K562 (cell line): ENCODE measurements at regions not wholly inside any gene's neighbourhood (a gene's known extent, or its start where the extent isn't known, plus 50 kb on each side); places are given as distances from the start of the nearest gene placed in this dataset.

ENCODE experiments used
- ATAC-seq: fragments of 200-7000 bp; cut with Tn5 transposase; 3 replicates; pipeline ENCODE4 v1.9.1; 2020; ENCODE audit warnings: moderate library complexity
- BruUV-seq: library from RNA; stranded (reverse); fragments of 400-500 nt; replicated peaks from 2 replicates; lab custom pipeline; 2021; lab: Mats Ljungman, UMichigan
- CTCF ChIA-PET: fragments of 300-600 bp; formaldehyde crosslinking; extraction: SDS; loops from one replicate; lab custom pipeline; 2021; ENCODE audit warnings: low intra/inter-chr PET ratio; lab: Yijun Ruan, JAX
- POLR2A ChIA-PET: fragments of 300-600, 350-650 bp; sonication (Branson Sonifier 250); formaldehyde crosslinking; extraction: SDS; loops from one replicate; lab custom pipeline; 2021; ENCODE audit warnings: antibody characterized with exemption, inconsistent platforms; lab: Yijun Ruan, JAX
- DNase-seq, 4 experiments: peaks; one replicate each; pipeline versions ENCODE4 v3.0.0 to v3.0.0-alpha.2; 2011 to 2018; ENCODE audit warnings: low spot score in 3 of 4, mixed read lengths in 3 of 4; ENCODE audit errors: extremely low read depth in 1 of 4
- FAIRE-seq: peaks from 2 replicates; lab custom pipeline; 2011; peaks lifted over from hg19 to GRCh38; lab: Jason Lieb, UNC
- H2AFZ ChIP-seq: 2 replicates; pipeline ENCODE4 v1.6.0; 2011; ENCODE audit warnings: low read depth, low read length, control low read depth, inconsistent platforms
- H3K27ac ChIP-seq: fragments of 200-600 bp; 3 replicates; pipeline ENCODE4 v1.8.0; 2011; ENCODE audit warnings: low read depth, mild to moderate bottlenecking, control low read depth, inconsistent platforms, low read length, moderate library complexity, mixed read lengths; ENCODE audit errors: extremely low read depth
- H3K27me3 ChIP-seq, 2 experiments: fragments of 300-600 bp in 1 of 2; 2 replicates in 1 of 2; 3 replicates in 1 of 2; pipeline versions ENCODE4 v1.6.0 to v1.8.0; 2011; ENCODE audit warnings: inconsistent platforms in 2 of 2, low read length in 2 of 2, mild to moderate bottlenecking in 1 of 2, mixed read lengths in 1 of 2, moderate library complexity in 1 of 2; ENCODE audit not compliant: control insufficient read depth in 2 of 2, insufficient read depth in 2 of 2
- H3K36me3 ChIP-seq: fragments of 300-600 bp; 3 replicates; pipeline ENCODE4 v1.8.0; 2011; ENCODE audit warnings: mild to moderate bottlenecking, low read length, inconsistent platforms; ENCODE audit not compliant: control insufficient read depth, insufficient read depth
- H3K4me1 ChIP-seq, 2 experiments: fragments of 200-600 bp in 1 of 2; replicated peaks in 1 of 2; 2 replicates in 1 of 2; 3 replicates in 1 of 2; pipeline versions ENCODE4 v1.5.1 to v1.8.0; 2011; ENCODE audit warnings: inconsistent platforms in 2 of 2, low read length in 2 of 2, mild to moderate bottlenecking in 1 of 2, mixed read lengths in 1 of 2, moderate library complexity in 1 of 2; ENCODE audit not compliant: control insufficient read depth in 2 of 2, insufficient read depth in 2 of 2
- H3K4me2 ChIP-seq: 2 replicates; pipeline ENCODE4 v1.6.1; 2011; ENCODE audit warnings: low read length, control low read depth, inconsistent platforms, mixed read lengths; ENCODE audit not compliant: insufficient read depth
- H3K4me3 ChIP-seq: fragments of 200-600 bp; sonication (generic), shearing (Covaris generic); 2 replicates; pipeline ENCODE4 v1.5.1; 2016; ENCODE audit warnings: control low read depth, inconsistent platforms
- H3K79me2 ChIP-seq: fragments of 200-600 bp; 3 replicates; pipeline ENCODE4 v1.8.0; 2011; ENCODE audit warnings: low read length, inconsistent platforms; ENCODE audit not compliant: control insufficient read depth, insufficient read depth
- H3K9ac ChIP-seq, 2 experiments: 2 replicates each; pipeline versions ENCODE4 v1.6.0 to v1.6.1; 2011; ENCODE audit warnings: low read depth in 2 of 2, low read length in 2 of 2, control low read depth in 1 of 2, inconsistent platforms in 1 of 2, mild to moderate bottlenecking in 1 of 2, mixed read lengths in 1 of 2; ENCODE audit not compliant: insufficient read depth in 1 of 2
- H3K9me1 ChIP-seq: one replicate; pipeline ENCODE4 v1.6.0; 2011; ENCODE audit warnings: inconsistent platforms, mild to moderate bottlenecking, low read length, moderate library complexity; ENCODE audit not compliant: control insufficient read depth, insufficient read depth
- H3K9me3 ChIP-seq: replicated peaks from 2 replicates; pipeline ENCODE4 v1.5.1; 2011; ENCODE audit warnings: low read depth, low read length, inconsistent platforms; ENCODE audit not compliant: control insufficient read depth, insufficient read depth
- H4K20me1 ChIP-seq: replicated peaks from 2 replicates; pipeline ENCODE4 v1.6.1; 2011; ENCODE audit warnings: low read length, inconsistent platforms, mixed read lengths; ENCODE audit not compliant: control insufficient read depth, insufficient read depth
- BCOR ChIP-seq: fragments of 450-650 bp; IDR thresholded peaks from 2 replicates; pipeline ENCODE4 v1.6.1; 2016
- DNMT1 ChIP-seq: fragments of 450-650 bp; IDR thresholded peaks from 2 replicates; pipeline ENCODE4 v1.6.1; 2016; ENCODE audit warnings: antibody characterized with exemption, mild to moderate bottlenecking
- NONO ChIP-seq, 2 experiments: fragments of 200-400 bp in 1 of 2; fragments of 450-650 bp in 1 of 2; formaldehyde crosslinking in 1 of 2; IDR thresholded peaks; 2 replicates each; pipeline ENCODE4 v1.6.1; 2017; ENCODE audit warnings: low read depth in 2 of 2, mild to moderate bottlenecking in 2 of 2, moderate library complexity in 2 of 2, low read length in 1 of 2
- POLR3A ChIP-seq: IDR thresholded peaks from 2 replicates; pipeline ENCODE4 v1.6.1; 2011; ENCODE audit warnings: borderline replicate concordance, mild to moderate bottlenecking, moderate library complexity; ENCODE audit not compliant: insufficient read length, insufficient read depth; ENCODE audit errors: extremely low read depth
- ZNF324 ChIP-seq: fragments of 250-450 bp; sonication (Bioruptor Pico); IDR thresholded peaks from 2 replicates; pipeline ENCODE4 v1.4.0; 2020; ENCODE audit warnings: mild to moderate bottlenecking
- ZNF384 ChIP-seq: IDR thresholded peaks from 2 replicates; pipeline ENCODE4 v1.6.1; 2012; ENCODE audit warnings: low read depth, low read length, improper control_type of control experiment
- ZNF398 ChIP-seq: fragments of 250-450 bp; sonication (Bioruptor Pico); IDR thresholded peaks from 2 replicates; pipeline ENCODE4 v1.8.0; 2021; ENCODE audit warnings: moderate library complexity, mild to moderate bottlenecking, inconsistent platforms
- ZNF511 ChIP-seq: sonication (generic); formaldehyde crosslinking; IDR thresholded peaks from 2 replicates; pipeline ENCODE4 v1.8.0; 2022; ENCODE audit warnings: mild to moderate bottlenecking, missing genetic modification reagents
- ZNF655 ChIP-seq: fragments of 250-450 bp; sonication (Bioruptor Pico); IDR thresholded peaks from 2 replicates; pipeline ENCODE4 v1.5.0; 2021
- WGBS: fragments of 100-300 bp; shearing (Covaris generic); methylation state at CpG from one replicate; pipeline ENCODE4 v1.1.6; 2016; ENCODE audit warnings: low coverage, mixed read lengths; ENCODE audit not compliant: insufficient coverage; ENCODE audit errors: missing lambda C conversion rate; 5-methylcytosine and 5-hydroxymethylcytosine counted together
- in situ Hi-C: fragments of 300-500 bp; cut with MboI; formaldehyde crosslinking; loops from 4 replicates; pipeline ENCODE4 v1.15.0; 2018; ENCODE audit warnings: inconsistent platforms, mixed read lengths
- intact Hi-C: fragments of 100-400 bp; cut with micrococcal nuclease; formaldehyde crosslinking; loops from 2 replicates; pipeline ENCODE4 v1.14.2; 2022

- Histone ChIP-seq H4K20me1 (no peaks in the 10 kb centered on the region), H3K4me3 (no peak overlapping the region), H3K27me3 (peaks cover 0 to under 1% of the 10 kb centered on the region in 2 experiments; a peak in 1 of 5 replicates), H3K9ac (no peak overlapping the region), H3K9me1 (no peaks in the 10 kb centered on the region), H3K79me2 (no peaks in the 10 kb centered on the region), H3K36me3 (no peaks in the 10 kb centered on the region), H3K9me3 (no peaks in the 10 kb centered on the region), H3K4me1 (0 out of 5 replicates have a peak, but pooled peaks cover 0 to 2% of the 10 kb centered on the region in 2 experiments), H2AFZ (no peak overlapping the region), H3K27ac (no peak overlapping the region), H3K4me2 (no peak overlapping the region)
- TF ChIP-seq BCOR (no peak), NONO (IDR thresholded peaks at IDR 0.05; ENCODE audit: low read depth in 2 of 2, low read length in 1 of 2) (no peak), ZNF655 (CRISPR knock-in tag) (no peak), ZNF398 (CRISPR knock-in tag) (no peak), POLR3A (no peak), ZNF384 (no peak), ZNF324 (CRISPR knock-in tag) (no peak), ZNF511 (CRISPR knock-in tag) (no peak), DNMT1 (no peak)
- ATAC-seq: no peak
- no TSS peak for BruUV-seq
- FAIRE-seq: no peak
- POLR2A ChIA-PET: interaction anchor here (0.6 to 0.7 kb wide), 2 partner anchors 211 to 766 kb away, joined by 3 read pairs; partner anchors contain the start of gene RALGAPA2
- in situ Hi-C loops (no loop called here), intact Hi-C loops (no loop called here)
- CTCF ChIA-PET: interaction anchor here (0.6 kb wide), 1 partner anchor 427 kb away, joined by 6 read pairs; no protein-coding TSS in a partner anchor
- DNase-seq: no peak
- WGBS: 12% methylated on average over 10 of the region's 14 CpGs
Measured at GRCh38 chr20:19945732-19946670, 71.2 kb upstream of the NAA20 start.
